GM18870 (cell line): ENCODE measurements at regions not wholly inside any gene's neighbourhood (a gene's known extent, or its start where the extent isn't known, plus 50 kb on each side); places are given as distances from the start of the nearest gene placed in this dataset.
A peak's percentile ranks its signal among the peaks of the same experiment; 100 is the strongest.
"Not testable (repeated sequence)": the region's sequence is repeated elsewhere in the genome, so short reads cannot be mapped to it uniquely, and the experiment has no call there.

ENCODE experiments used
- ATAC-seq: cut with Tn5 transposase; IDR thresholded peaks from one replicate; pipeline ENCODE4 v1.9.1; 2021; ENCODE audit warnings: moderate library complexity; ENCODE audit not compliant: unreplicated experiment

- no peak for ATAC-seq
Observed at GRCh38 chr5:106853266-106853665, 817.5 kb downstream of the EFNA5 start.

- ATAC-seq, result no peak
Observed at GRCh38 chr5:106849266-106849665, 821.5 kb downstream of the EFNA5 start.

GRCh38 chr5:106843812-106844416 lies 826.8 kb downstream of the EFNA5 start:
- peak; percentile 87 for ATAC-seq

GRCh38 chr5:106833517-106833916 lies 837.2 kb downstream of the EFNA5 start:
- no peak for ATAC-seq

GRCh38 chr5:106827061-106827460 lies 843.7 kb downstream of the EFNA5 start:
- ATAC-seq, result no peak

GRCh38 chr5:106825374-106825773 lies 845.4 kb downstream of the EFNA5 start:
- no peak for ATAC-seq

GRCh38 chr5:106822851-106823250 lies 847.9 kb downstream of the EFNA5 start:
- ATAC-seq, result no peak

GRCh38 chr5:106818552-106818951 lies 852.2 kb downstream of the EFNA5 start:
- ATAC-seq, result no peak

- no peak for ATAC-seq
Observed at GRCh38 chr5:106814961-106815360, 855.8 kb downstream of the EFNA5 start.

GRCh38 chr5:106801554-106801953 lies 869.2 kb downstream of the EFNA5 start:
- no peak for ATAC-seq

- no peak for ATAC-seq
Observed at GRCh38 chr5:106797996-106798395, 872.7 kb downstream of the EFNA5 start.

GRCh38 chr5:106796081-106796480 lies 874.7 kb downstream of the EFNA5 start:
- ATAC-seq, result no peak

- no peak for ATAC-seq
Observed at GRCh38 chr5:106784846-106785245, 885.9 kb downstream of the EFNA5 start.

GRCh38 chr5:106780355-106780754 lies 890.4 kb downstream of the EFNA5 start:
- ATAC-seq, result no peak

GRCh38 chr5:106776515-106776914 lies 894.2 kb downstream of the EFNA5 start:
- ATAC-seq, result not testable (repeated sequence)

GRCh38 chr5:106768392-106768791 lies 902.3 kb downstream of the EFNA5 start:
- ATAC-seq, result no peak

GRCh38 chr5:106766916-106767315 lies 903.8 kb downstream of the EFNA5 start:
- no peak for ATAC-seq

- no peak for ATAC-seq
Observed at GRCh38 chr5:106759581-106759980, 911.2 kb downstream of the EFNA5 start.

- ATAC-seq, result no peak
Observed at GRCh38 chr5:106759152-106759551, 911.6 kb downstream of the EFNA5 start.

- no peak for ATAC-seq
Observed at GRCh38 chr5:106757672-106758071, 913.1 kb downstream of the EFNA5 start.

- no peak for ATAC-seq
Observed at GRCh38 chr5:106755789-106756188, 914.9 kb downstream of the EFNA5 start.

- ATAC-seq, result no peak
Observed at GRCh38 chr5:106755066-106755465, 915.7 kb downstream of the EFNA5 start.

GRCh38 chr5:106749826-106750225 lies 920.9 kb downstream of the EFNA5 start:
- ATAC-seq, result no peak
